Central memory CD8-positive, alpha-beta T cell (primary cell): ENCODE measurements at regions not wholly inside any gene's neighbourhood (a gene's known extent, or its start where the extent isn't known, plus 50 kb on each side); places are given as distances from the start of the nearest gene placed in this dataset.
"Not testable (repeated sequence)": the region's sequence is repeated elsewhere in the genome, so short reads cannot be mapped to it uniquely, and the experiment has no call there.

Experiments
- ATAC-seq: fragments of 150-1000 bp; cut with Tn5 transposase; replicated peaks from 2 replicates; pipeline ENCODE4 v1.10.0; 2022; ENCODE audit warnings: mild to moderate bottlenecking, moderate FRiP score, moderate number of reproducible peaks; ENCODE audit not compliant: poor library complexity, severe bottlenecking; ENCODE audit errors: extremely low read depth
- DNase-seq, 2 donors: peaks; one replicate each; pipeline ENCODE4 v3.0.0; 2021; ENCODE audit warnings: low spot score in 2 of 2
- H3K27ac Mint-ChIP-seq: one replicate; pipeline ENCODE4 v1.8.0; 2022; ENCODE audit warnings: low read depth, mild to moderate bottlenecking, moderate library complexity, mixed read lengths
- H3K27me3 Mint-ChIP-seq: one replicate; pipeline ENCODE4 v1.8.0; 2022; ENCODE audit warnings: mixed read lengths
- H3K36me3 Mint-ChIP-seq: one replicate; pipeline ENCODE4 v1.8.0; 2022; ENCODE audit warnings: mild to moderate bottlenecking, moderate library complexity, mixed read lengths; ENCODE audit not compliant: insufficient read depth
- H3K4me1 Mint-ChIP-seq: one replicate; pipeline ENCODE4 v1.8.0; 2022; ENCODE audit warnings: mixed read lengths
- H3K4me3 Mint-ChIP-seq: one replicate; pipeline ENCODE4 v1.8.0; 2022; ENCODE audit warnings: mild to moderate bottlenecking, moderate library complexity, mixed read lengths
- H3K9me3 Mint-ChIP-seq: one replicate; pipeline ENCODE4 v1.8.0; 2022; ENCODE audit warnings: mixed read lengths

- no peak for DNase-seq
- no peak overlapping the region for H3K4me3 Mint-ChIP-seq
- no peak overlapping the region for H3K27ac Mint-ChIP-seq
- no peaks in the 10 kb centered on the region for H3K27me3 Mint-ChIP-seq
- H3K9me3 Mint-ChIP-seq, result no peaks in the 10 kb centered on the region
- H3K36me3 Mint-ChIP-seq, result no peaks in the 10 kb centered on the region
- no peaks in the 10 kb centered on the region for H3K4me1 Mint-ChIP-seq
- no peak for ATAC-seq
Observed at GRCh38 chr6:156434049-156434794, 343.0 kb upstream of the ARID1B start.

GRCh38 chr6:156432543-156432942, 344.6 kb upstream of the ARID1B start:
- H3K4me1 Mint-ChIP-seq, result no peaks in the 10 kb centered on the region
- no peaks in the 10 kb centered on the region for H3K27me3 Mint-ChIP-seq
- ATAC-seq (no peak), DNase-seq (no peak)
- no peaks in the 10 kb centered on the region for H3K36me3 Mint-ChIP-seq
- H3K27ac Mint-ChIP-seq, result no peak overlapping the region
- H3K9me3 Mint-ChIP-seq, result no peaks in the 10 kb centered on the region
- no peak overlapping the region for H3K4me3 Mint-ChIP-seq

- H3K9me3 Mint-ChIP-seq, result no peaks in the 10 kb centered on the region
- no peaks in the 10 kb centered on the region for H3K36me3 Mint-ChIP-seq
- DNase-seq, result no peak
- no peaks in the 10 kb centered on the region for H3K27me3 Mint-ChIP-seq
- H3K4me1 Mint-ChIP-seq, result no peaks in the 10 kb centered on the region
- no peak overlapping the region for H3K4me3 Mint-ChIP-seq
- no peak overlapping the region for H3K27ac Mint-ChIP-seq
- no peak for ATAC-seq
Observed at GRCh38 chr6:156430386-156430785, 346.8 kb upstream of the ARID1B start.

GRCh38 chr6:156427345-156427744, 349.8 kb upstream of the ARID1B start:
- Mint-ChIP-seq H3K4me1 (peaks cover 12% of the 10 kb centered on the region), H3K27me3 (no peaks in the 10 kb centered on the region), H3K4me3 (no peak overlapping the region), H3K27ac (no peak overlapping the region), H3K9me3 (no peaks in the 10 kb centered on the region), H3K36me3 (peaks cover 3% of the 10 kb centered on the region)
- ATAC-seq (no peak), DNase-seq (no peak)

GRCh38 chr6:156425359-156426020, 351.7 kb upstream of the ARID1B start:
- H3K27me3 Mint-ChIP-seq, result no peaks in the 10 kb centered on the region
- H3K27ac Mint-ChIP-seq, result no peak overlapping the region
- no peak for DNase-seq
- peaks cover 12% of the 10 kb centered on the region for H3K4me1 Mint-ChIP-seq
- peaks cover 3% of the 10 kb centered on the region for H3K36me3 Mint-ChIP-seq
- no peaks in the 10 kb centered on the region for H3K9me3 Mint-ChIP-seq
- no peak overlapping the region for H3K4me3 Mint-ChIP-seq
- no peak for ATAC-seq

GRCh38 chr6:156423829-156424228, 353.3 kb upstream of the ARID1B start:
- DNase-seq (no peak), ATAC-seq (no peak)
- no peak overlapping the region for H3K27ac Mint-ChIP-seq
- H3K9me3 Mint-ChIP-seq, result no peaks in the 10 kb centered on the region
- peaks cover 12% of the 10 kb centered on the region for H3K4me1 Mint-ChIP-seq
- peaks cover 3% of the 10 kb centered on the region for H3K36me3 Mint-ChIP-seq
- H3K27me3 Mint-ChIP-seq, result no peaks in the 10 kb centered on the region
- H3K4me3 Mint-ChIP-seq, result no peak overlapping the region

- H3K4me1 Mint-ChIP-seq, result peaks cover 12% of the 10 kb centered on the region
- no peaks in the 10 kb centered on the region for H3K9me3 Mint-ChIP-seq
- H3K27ac Mint-ChIP-seq, result no peak overlapping the region
- H3K27me3 Mint-ChIP-seq, result no peaks in the 10 kb centered on the region
- peaks cover 3% of the 10 kb centered on the region for H3K36me3 Mint-ChIP-seq
- no peak for DNase-seq
- no peak overlapping the region for H3K4me3 Mint-ChIP-seq
- ATAC-seq, result no peak
Observed at GRCh38 chr6:156423075-156423474, 354.1 kb upstream of the ARID1B start.

GRCh38 chr6:156421933-156422332, 355.2 kb upstream of the ARID1B start:
- no peak overlapping the region for H3K4me3 Mint-ChIP-seq
- no peaks in the 10 kb centered on the region for H3K9me3 Mint-ChIP-seq
- DNase-seq (no peak), ATAC-seq (no peak)
- H3K4me1 Mint-ChIP-seq, result peaks cover 12% of the 10 kb centered on the region
- H3K36me3 Mint-ChIP-seq, result peaks cover 3% of the 10 kb centered on the region
- no peaks in the 10 kb centered on the region for H3K27me3 Mint-ChIP-seq
- no peak overlapping the region for H3K27ac Mint-ChIP-seq

- H3K9me3 Mint-ChIP-seq, ATAC-seq, H3K36me3 Mint-ChIP-seq, H3K27me3 Mint-ChIP-seq, H3K27ac Mint-ChIP-seq, H3K4me3 Mint-ChIP-seq, DNase-seq: not testable (repeated sequence)
- peaks cover 12% of the 10 kb centered on the region for H3K4me1 Mint-ChIP-seq
Observed at GRCh38 chr6:156421301-156421700, 355.9 kb upstream of the ARID1B start.

GRCh38 chr6:156420172-156420993, 356.8 kb upstream of the ARID1B start:
- ATAC-seq (no peak), DNase-seq (no peak)
- Mint-ChIP-seq H3K9me3 (no peaks in the 10 kb centered on the region), H3K27me3 (no peaks in the 10 kb centered on the region), H3K4me3 (no peak overlapping the region), H3K36me3 (peaks cover 3% of the 10 kb centered on the region), H3K27ac (no peak overlapping the region), H3K4me1 (peaks cover 12% of the 10 kb centered on the region)

- Mint-ChIP-seq H3K36me3 (peaks cover 3% of the 10 kb centered on the region), H3K9me3 (no peaks in the 10 kb centered on the region), H3K4me1 (peaks cover 12% of the 10 kb centered on the region), H3K4me3 (no peak overlapping the region), H3K27ac (no peak overlapping the region), H3K27me3 (no peaks in the 10 kb centered on the region)
- no peak for ATAC-seq
- no peak for DNase-seq
Observed at GRCh38 chr6:156419594-156419993, 357.6 kb upstream of the ARID1B start.

- Mint-ChIP-seq H3K27ac (no peak overlapping the region), H3K27me3 (no peaks in the 10 kb centered on the region), H3K9me3 (no peaks in the 10 kb centered on the region), H3K36me3 (no peaks in the 10 kb centered on the region), H3K4me3 (no peak overlapping the region), H3K4me1 (peaks cover 2% of the 10 kb centered on the region)
- DNase-seq (no peak), ATAC-seq (no peak)
Observed at GRCh38 chr6:156418253-156418652, 358.9 kb upstream of the ARID1B start.
